ENCODE measurements at regions not wholly inside any gene's neighbourhood (a gene's known extent, or its start where the extent isn't known, plus 50 kb on each side); places are given as distances from the start of the nearest gene placed in this dataset.
"Not testable (repeated sequence)": the region's sequence is repeated elsewhere in the genome, so short reads cannot be mapped to it uniquely, and the experiment has no call there.

DNA sequence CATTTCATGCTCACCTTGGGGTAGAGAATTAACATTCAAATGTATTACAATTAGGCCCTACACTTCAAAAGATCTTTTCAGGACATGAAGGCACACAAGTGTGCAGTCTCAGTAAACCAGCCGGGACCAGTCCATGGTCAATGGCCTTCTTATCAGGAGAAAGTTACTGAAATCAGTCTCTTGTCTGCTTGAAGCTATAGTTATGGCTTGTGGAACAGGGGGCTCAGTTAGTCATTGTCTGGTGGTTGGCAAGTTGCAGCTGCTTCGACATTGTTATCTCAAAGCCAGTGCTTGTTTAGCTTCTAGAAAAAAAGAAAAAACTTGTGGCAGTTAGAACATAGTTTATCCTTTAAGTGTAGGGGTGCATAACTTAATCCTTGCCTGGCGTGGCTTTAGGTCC is 213.1 kb upstream of the ACO1 start:
- Histone ChIP-seq H3K9me3 (no peaks in the 10 kb centered on the region), H3K4me3 (no peak overlapping the region), H3K36me3 (no peaks in the 10 kb centered on the region), H3K27ac (no peak overlapping the region), H3K4me1 (no peaks in the 10 kb centered on the region), H3K27me3 (no peaks in the 10 kb centered on the region), H3K9ac (ENCODE audit: low read depth in 2 of 2, low read length in 2 of 2) (no peak overlapping the region)
- intact Hi-C loops (cut with DNase I), result no loop called here
- DNase-seq, result no peak
- TF ChIP-seq, protein P1, sequence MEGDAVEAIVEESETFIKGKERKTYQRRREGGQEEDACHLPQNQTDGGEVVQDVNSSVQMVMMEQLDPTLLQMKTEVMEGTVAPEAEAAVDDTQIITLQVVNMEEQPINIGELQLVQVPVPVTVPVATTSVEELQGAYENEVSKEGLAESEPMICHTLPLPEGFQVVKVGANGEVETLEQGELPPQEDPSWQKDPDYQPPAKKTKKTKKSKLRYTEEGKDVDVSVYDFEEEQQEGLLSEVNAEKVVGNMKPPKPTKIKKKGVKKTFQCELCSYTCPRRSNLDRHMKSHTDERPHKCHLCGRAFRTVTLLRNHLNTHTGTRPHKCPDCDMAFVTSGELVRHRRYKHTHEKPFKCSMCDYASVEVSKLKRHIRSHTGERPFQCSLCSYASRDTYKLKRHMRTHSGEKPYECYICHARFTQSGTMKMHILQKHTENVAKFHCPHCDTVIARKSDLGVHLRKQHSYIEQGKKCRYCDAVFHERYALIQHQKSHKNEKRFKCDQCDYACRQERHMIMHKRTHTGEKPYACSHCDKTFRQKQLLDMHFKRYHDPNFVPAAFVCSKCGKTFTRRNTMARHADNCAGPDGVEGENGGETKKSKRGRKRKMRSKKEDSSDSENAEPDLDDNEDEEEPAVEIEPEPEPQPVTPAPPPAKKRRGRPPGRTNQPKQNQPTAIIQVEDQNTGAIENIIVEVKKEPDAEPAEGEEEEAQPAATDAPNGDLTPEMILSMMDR (IDR thresholded peaks at IDR 0.05), result no peak

DNA sequence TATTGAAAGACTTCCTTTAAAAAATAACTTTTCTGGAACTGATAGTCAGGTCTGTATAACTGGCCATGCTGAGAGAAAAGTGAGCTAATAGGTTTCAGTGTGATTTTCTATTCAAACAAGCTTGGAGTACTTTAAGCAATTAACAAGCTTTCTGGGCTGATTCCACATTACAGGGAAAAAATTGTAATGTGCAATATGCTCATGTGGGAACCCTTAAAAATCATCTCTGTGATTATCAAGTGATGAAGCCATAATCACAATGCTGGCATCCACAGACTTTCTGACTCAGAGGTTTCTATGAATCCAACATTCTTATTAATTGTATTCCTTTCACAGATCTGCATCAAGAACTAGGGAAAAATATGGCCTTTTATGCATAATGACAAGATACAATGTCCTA is 212.2 kb upstream of the ACO1 start:
- Histone ChIP-seq H3K9ac (ENCODE audit: low read depth in 2 of 2, low read length in 2 of 2) (no peak overlapping the region), H3K27me3 (no peaks in the 10 kb centered on the region), H3K4me1 (no peaks in the 10 kb centered on the region), H3K27ac (no peak overlapping the region), H3K36me3 (no peaks in the 10 kb centered on the region), H3K9me3 (no peaks in the 10 kb centered on the region), H3K4me3 (no peak overlapping the region)
- TF ChIP-seq, protein P1 (IDR thresholded peaks at IDR 0.05), result no peak
- intact Hi-C loops (cut with DNase I), result no loop called here
- no peak for DNase-seq

DNA sequence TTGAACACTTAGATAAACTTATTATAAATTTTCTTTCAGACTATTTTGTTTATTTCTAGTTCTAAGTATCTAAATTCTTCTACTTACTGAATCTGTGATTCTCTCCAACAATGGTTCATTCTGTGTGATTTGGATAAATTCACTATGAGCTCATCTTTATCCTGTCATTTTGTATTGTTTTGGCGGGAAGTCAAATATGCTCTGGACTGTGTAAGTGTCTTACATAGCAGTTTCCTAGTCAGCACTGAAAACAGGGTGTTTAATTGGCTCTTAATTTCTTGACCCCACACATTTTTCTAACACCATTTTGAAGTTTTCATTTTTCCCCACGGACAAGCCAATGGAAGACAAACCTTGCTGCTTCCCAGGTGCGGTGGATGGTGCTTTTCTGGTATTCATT is 207.0 kb upstream of the ACO1 start:
- H3K4me1 ChIP-seq, result no peaks in the 10 kb centered on the region
- H3K36me3 ChIP-seq, result no peaks in the 10 kb centered on the region
- no peak overlapping the region for H3K4me3 ChIP-seq
- no peak for DNase-seq
- no peaks in the 10 kb centered on the region for H3K27me3 ChIP-seq
- H3K27ac ChIP-seq, result no peak overlapping the region
- intact Hi-C loops (cut with DNase I), result no loop called here
- no peaks in the 10 kb centered on the region for H3K9me3 ChIP-seq
- no peak overlapping the region for H3K9ac ChIP-seq (ENCODE audit: low read depth in 2 of 2, low read length in 2 of 2)
- TF ChIP-seq, protein P1 (IDR thresholded peaks at IDR 0.05), result no peak

DNA sequence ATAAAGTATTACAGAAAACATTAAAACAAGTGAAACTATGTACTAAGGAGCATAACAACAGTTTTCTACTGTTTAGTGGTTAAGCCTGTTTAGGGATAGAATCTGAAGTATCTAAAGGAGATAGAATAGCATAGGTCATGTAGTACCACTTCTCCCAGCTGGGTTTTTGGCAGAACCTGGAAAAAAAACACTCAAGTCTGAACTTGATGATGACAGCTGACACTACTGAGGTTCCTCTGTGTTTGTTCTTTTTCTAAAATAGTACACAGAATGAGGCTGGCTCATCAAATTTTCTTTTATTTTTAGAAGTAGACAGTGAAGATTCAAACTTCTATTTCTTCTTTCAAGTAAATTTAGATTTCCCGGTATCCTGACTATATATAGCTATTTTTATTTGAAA is 203.8 kb upstream of the ACO1 start:
- TF ChIP-seq, protein P1 (IDR thresholded peaks at IDR 0.05), result no peak
- H3K36me3 ChIP-seq, result no peaks in the 10 kb centered on the region
- no peaks in the 10 kb centered on the region for H3K9me3 ChIP-seq
- H3K27ac ChIP-seq, result no peak overlapping the region
- H3K9ac ChIP-seq (ENCODE audit: low read depth in 2 of 2, low read length in 2 of 2), result no peak overlapping the region
- H3K4me1 ChIP-seq, result no peaks in the 10 kb centered on the region
- H3K4me3 ChIP-seq, result no peak overlapping the region
- DNase-seq, result no peak
- intact Hi-C loops (cut with DNase I), result no loop called here
- H3K27me3 ChIP-seq, result no peaks in the 10 kb centered on the region

DNA sequence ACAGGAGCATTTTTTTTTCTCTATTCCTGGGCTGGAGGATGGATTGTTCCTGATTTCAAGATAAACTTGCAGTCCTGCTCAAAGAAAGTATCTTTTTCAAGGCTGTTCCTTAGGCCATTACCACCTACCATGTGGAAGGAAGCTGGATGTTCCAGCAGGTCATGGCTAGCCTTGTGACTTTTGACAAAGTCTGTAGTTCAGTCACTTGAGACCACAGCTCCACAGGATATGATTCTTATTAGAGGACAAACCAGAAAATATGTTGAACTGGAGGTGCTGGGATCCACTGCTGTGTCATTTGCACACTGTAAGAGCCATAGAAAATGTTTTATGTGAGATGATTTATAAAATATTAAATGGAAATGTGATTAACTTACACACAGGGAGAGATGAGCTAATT is 184.2 kb upstream of the ACO1 start:
- TF ChIP-seq, protein P1 (IDR thresholded peaks at IDR 0.05), result no peak
- no peak overlapping the region for H3K27ac ChIP-seq
- no peak overlapping the region for H3K4me3 ChIP-seq
- H3K9me3 ChIP-seq, result no peaks in the 10 kb centered on the region
- H3K4me1 ChIP-seq, result no peaks in the 10 kb centered on the region
- H3K9ac ChIP-seq (ENCODE audit: low read depth in 2 of 2, low read length in 2 of 2), result no peak overlapping the region
- intact Hi-C loops (cut with DNase I), result no loop called here
- H3K27me3 ChIP-seq, result no peaks in the 10 kb centered on the region
- no peaks in the 10 kb centered on the region for H3K36me3 ChIP-seq
- DNase-seq, result no peak

DNA sequence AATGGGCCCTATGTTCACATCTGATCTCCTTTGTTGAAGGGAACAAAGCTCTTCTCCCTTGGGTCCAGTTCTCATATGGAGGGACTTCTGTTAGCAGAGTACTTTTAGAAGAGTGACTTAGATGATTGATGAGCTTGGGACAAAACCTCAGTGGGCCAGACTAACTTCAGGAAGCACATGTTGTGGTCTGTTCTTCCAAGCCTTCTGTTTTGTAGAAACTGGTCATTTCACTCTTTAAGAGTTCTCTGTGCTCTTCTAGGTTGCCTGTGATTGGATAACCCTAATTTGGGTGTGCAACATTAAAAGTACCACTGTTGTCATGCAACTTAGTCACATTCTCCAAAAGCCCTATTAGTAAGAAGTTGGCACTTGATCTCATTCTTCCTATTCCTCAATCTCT is 183.5 kb upstream of the ACO1 start:
- no peak overlapping the region for H3K4me3 ChIP-seq
- no peaks in the 10 kb centered on the region for H3K36me3 ChIP-seq
- H3K4me1 ChIP-seq, result no peaks in the 10 kb centered on the region
- H3K27me3 ChIP-seq, result no peaks in the 10 kb centered on the region
- no peak overlapping the region for H3K9ac ChIP-seq (ENCODE audit: low read depth in 2 of 2, low read length in 2 of 2)
- no peak for DNase-seq
- TF ChIP-seq, protein P1 (IDR thresholded peaks at IDR 0.05), result no peak
- H3K27ac ChIP-seq, result no peak overlapping the region
- no peaks in the 10 kb centered on the region for H3K9me3 ChIP-seq
- intact Hi-C loops (cut with DNase I), result no loop called here

DNA sequence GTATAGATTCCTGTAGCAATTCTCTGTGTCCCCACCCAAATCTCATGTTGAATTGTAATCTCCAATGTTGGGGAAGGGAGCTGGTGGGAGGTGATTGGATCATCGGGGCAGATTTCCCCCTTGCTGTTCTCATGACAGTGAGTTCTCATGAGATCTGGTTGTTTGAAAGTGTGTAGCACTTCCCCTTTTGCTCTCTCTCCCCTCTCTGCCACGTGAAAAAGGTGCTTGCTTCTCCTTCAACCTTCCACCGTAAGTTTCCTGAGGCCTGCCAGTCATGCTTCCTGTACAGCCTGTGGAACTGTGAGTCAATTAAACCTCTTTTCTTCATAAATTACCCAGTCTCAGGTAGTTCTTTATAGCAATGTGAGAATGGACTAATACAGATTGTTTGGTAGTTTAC is 175.3 kb upstream of the ACO1 start:
- H3K4me3 ChIP-seq; H3K36me3 ChIP-seq; intact Hi-C loops (cut with DNase I); H3K27me3 ChIP-seq; H3K27ac ChIP-seq; H3K4me1 ChIP-seq; DNase-seq; H3K9me3 ChIP-seq; H3K9ac ChIP-seq (ENCODE audit: low read depth in 2 of 2, low read length in 2 of 2): not testable (repeated sequence)
